HEK293 (cell line): ENCODE measurements at regions not wholly inside any gene's neighbourhood (a gene's known extent, or its start where the extent isn't known, plus 50 kb on each side); places are given as distances from the start of the nearest gene placed in this dataset.

Experiments used
- CTCF ChIA-PET: fragments of 350-600 bp; formaldehyde crosslinking; extraction: SDS; loops from one replicate; lab custom pipeline; 2021; ENCODE audit warnings: antibody characterized with exemption; lab: Yijun Ruan, JAX
- POLR2A ChIA-PET: fragments of 300-600 bp; formaldehyde crosslinking; extraction: SDS; loops from one replicate; lab custom pipeline; 2020; ENCODE audit warnings: antibody characterized with exemption, inconsistent platforms; lab: Yijun Ruan, JAX
- H3K27ac ChIP-seq: fragments of 200-500 bp; sonication (Bioruptor generic); 2 replicates; pipeline ENCODE4 v1.5.1; 2014; ENCODE audit warnings: low read depth, low read length, control low read depth, inconsistent platforms; ENCODE audit errors: extremely low read depth
- H3K36me3 ChIP-seq, 2 experiments: fragments of 200-500 bp in 1 of 2; sonication (Bioruptor generic) in 1 of 2; 1 replicate in 1 of 2; 2 replicates in 1 of 2; pipeline ENCODE4 v1.5.1; 2014 to 2017; ENCODE audit warnings: inconsistent platforms in 2 of 2, low read length in 2 of 2; ENCODE audit not compliant: control insufficient read depth in 2 of 2, insufficient read depth in 1 of 2
- H3K4me1 ChIP-seq: fragments of 200-500 bp; sonication (Bioruptor generic); 2 replicates; pipeline ENCODE4 v1.5.1; 2014; ENCODE audit warnings: mild to moderate bottlenecking, low read length, inconsistent platforms; ENCODE audit not compliant: control insufficient read depth, insufficient read depth
- H3K4me3 ChIP-seq: 2 replicates; pipeline ENCODE4 v1.5.1; 2011; ENCODE audit warnings: low read depth, mild to moderate bottlenecking, control low read depth, low read length, moderate library complexity
- H3K9me3 ChIP-seq: fragments of 200-500 bp; sonication (Bioruptor generic); 2 replicates; pipeline ENCODE4 v1.5.1; 2014; ENCODE audit warnings: low read depth, low read length, inconsistent platforms; ENCODE audit not compliant: control insufficient read depth, insufficient read depth
- ATF2 ChIP-seq: fragments of 450-650 bp; formaldehyde crosslinking; IDR thresholded peaks from 2 replicates; pipeline ENCODE4 v1.5.1; 2016; ENCODE audit warnings: missing biosample characterization, missing genetic modification characterization, low read depth
- KLF17 ChIP-seq: fragments of 450-650 bp; formaldehyde crosslinking; IDR thresholded peaks from 2 replicates; pipeline ENCODE4 v1.5.1; 2016; ENCODE audit warnings: missing biosample characterization, missing genetic modification characterization
- MEIS1 ChIP-seq: sonication (generic); formaldehyde crosslinking; IDR thresholded peaks from 2 replicates; pipeline ENCODE4 v1.8.1; 2022; ENCODE audit warnings: missing genetic modification reagents, mild to moderate bottlenecking, borderline replicate concordance
- OVOL3 ChIP-seq: fragments of 450-650 bp; formaldehyde crosslinking; IDR thresholded peaks from 2 replicates; pipeline ENCODE4 v1.5.1; 2016; ENCODE audit warnings: missing biosample characterization, missing genetic modification characterization
- PATZ1 ChIP-seq: fragments of 450-650 bp; formaldehyde crosslinking; IDR thresholded peaks from 2 replicates; pipeline ENCODE4 v1.5.1; 2016; ENCODE audit warnings: missing biosample characterization, missing genetic modification characterization
- YY2 ChIP-seq: fragments of 450-650 bp; formaldehyde crosslinking; IDR thresholded peaks from 2 replicates; pipeline ENCODE4 v1.5.1; 2016; ENCODE audit warnings: missing biosample characterization, missing genetic modification characterization
- ZBTB21 ChIP-seq: fragments of 450-650 bp; formaldehyde crosslinking; IDR thresholded peaks from 2 replicates; pipeline ENCODE4 v1.5.1; 2017; ENCODE audit warnings: missing biosample characterization, missing genetic modification characterization
- ZBTB26 ChIP-seq: fragments of 450-650 bp; formaldehyde crosslinking; optimal IDR thresholded peaks from 2 replicates; pipeline ENCODE3; 2016; ENCODE audit warnings: missing biosample characterization, mild to moderate bottlenecking, missing genetic modification characterization
- ZNF133 ChIP-seq: fragments of 450-650 bp; formaldehyde crosslinking; IDR thresholded peaks from 2 replicates; pipeline ENCODE4 v1.5.1; 2016; ENCODE audit warnings: missing biosample characterization, missing genetic modification characterization
- ZNF239 ChIP-seq: fragments of 450-650 bp; formaldehyde crosslinking; IDR thresholded peaks from 2 replicates; pipeline ENCODE4 v1.5.1; 2016; ENCODE audit warnings: missing biosample characterization, missing genetic modification characterization
- ZNF433 ChIP-seq: fragments of 450-650 bp; formaldehyde crosslinking; IDR thresholded peaks from 2 replicates; pipeline ENCODE4 v1.5.1; 2016; ENCODE audit warnings: missing biosample characterization, missing genetic modification characterization, low read depth
- ZNF449 ChIP-seq: fragments of 450-650 bp; formaldehyde crosslinking; IDR thresholded peaks from 2 replicates; pipeline ENCODE4 v1.5.1; 2017; ENCODE audit warnings: missing biosample characterization, mild to moderate bottlenecking, missing genetic modification characterization, moderate library complexity
- ZNF580 ChIP-seq: fragments of 450-650 bp; formaldehyde crosslinking; IDR thresholded peaks from 2 replicates; pipeline ENCODE4 v1.5.1; 2016; ENCODE audit warnings: missing biosample characterization, missing genetic modification characterization
- ZNF621 ChIP-seq: fragments of 450-650 bp; formaldehyde crosslinking; IDR thresholded peaks from 2 replicates; pipeline ENCODE4 v1.5.1; 2017; ENCODE audit warnings: missing biosample characterization, missing genetic modification characterization
- ZNF624 ChIP-seq: fragments of 450-650 bp; formaldehyde crosslinking; IDR thresholded peaks from 2 replicates; pipeline ENCODE4 v1.5.1; 2017; ENCODE audit warnings: missing biosample characterization, missing genetic modification characterization
- ZNF626 ChIP-seq: fragments of 450-650 bp; sonication (Bioruptor Pico); formaldehyde crosslinking; IDR thresholded peaks from 2 replicates; pipeline ENCODE4 v1.5.1; 2018; ENCODE audit warnings: missing biosample characterization, missing genetic modification characterization, inconsistent platforms
- ZNF664 ChIP-seq: fragments of 450-650 bp; formaldehyde crosslinking; IDR thresholded peaks from 2 replicates; pipeline ENCODE4 v1.5.1; 2016; ENCODE audit warnings: missing biosample characterization, missing genetic modification characterization
- ZNF677 ChIP-seq: fragments of 450-650 bp; IDR thresholded peaks from 2 replicates; pipeline ENCODE4 v1.5.0; 2018; ENCODE audit warnings: missing biosample characterization, mild to moderate bottlenecking, missing genetic modification characterization, moderate library complexity
- ZNF791 ChIP-seq: fragments of 450-650 bp; formaldehyde crosslinking; IDR thresholded peaks from 2 replicates; pipeline ENCODE4 v1.5.1; 2016; ENCODE audit warnings: missing biosample characterization, missing genetic modification characterization
- ZNF837 ChIP-seq: fragments of 450-650 bp; formaldehyde crosslinking; IDR thresholded peaks from 2 replicates; pipeline ENCODE4 v1.5.1; 2016; ENCODE audit warnings: missing biosample characterization, missing genetic modification characterization
- ZSCAN18 ChIP-seq: fragments of 450-650 bp; formaldehyde crosslinking; IDR thresholded peaks from 2 replicates; pipeline ENCODE4 v1.5.1; 2016; ENCODE audit warnings: missing biosample characterization, missing genetic modification characterization
- ZSCAN23 ChIP-seq: fragments of 450-650 bp; formaldehyde crosslinking; IDR thresholded peaks from 2 replicates; pipeline ENCODE4 v1.5.1; 2016; ENCODE audit warnings: missing biosample characterization, missing genetic modification characterization

- ChIA-PET CTCF (no interaction called here), POLR2A (no interaction called here)
- Histone ChIP-seq H3K27ac (no peak overlapping the region), H3K4me1 (no peaks in the 10 kb centered on the region), H3K4me3 (no peak overlapping the region), H3K36me3 (no peaks in the 10 kb centered on the region), H3K9me3 (no peaks in the 10 kb centered on the region)
- no peak for TF ChIP-seq ZBTB26 (tag by site-specific recombination)
- no peak for TF ChIP-seq OVOL3 (tag by site-specific recombination)
- TF ChIP-seq ZNF837 (tag by site-specific recombination) = no peak
- no peak for TF ChIP-seq ZNF626 (tag by site-specific recombination)
- TF ChIP-seq ZSCAN18 = no peak
- no peak for TF ChIP-seq ZNF449
- TF ChIP-seq MEIS1 (CRISPR knock-in tag) = no peak
- no peak for TF ChIP-seq ZNF239 (tag by site-specific recombination)
- TF ChIP-seq YY2 (tag by site-specific recombination) = no peak
- TF ChIP-seq ZNF621 (tag by site-specific recombination) = no peak
- no peak for TF ChIP-seq ZBTB21
- TF ChIP-seq ZNF133 (tag by site-specific recombination) = no peak
- no peak for TF ChIP-seq ZSCAN23 (tag by site-specific recombination)
- no peak for TF ChIP-seq KLF17 (tag by site-specific recombination)
- no peak for TF ChIP-seq ZNF433 (tag by site-specific recombination)
These were observed 251.6 kb downstream of the GALR1 start for GRCh38 chr18:77501266-77501665.

GRCh38 chr18:77505499-77505898 lies 255.9 kb downstream of the GALR1 start:
- ChIA-PET POLR2A (no interaction called here), CTCF (no interaction called here)
- no peak overlapping the region for H3K4me3 ChIP-seq
- TF ChIP-seq ATF2 (tag by site-specific recombination) (peak; percentile 71), ZNF677 (tag by site-specific recombination) (no peak), ZNF791 (tag by site-specific recombination) (no peak), KLF17 (tag by site-specific recombination) (no peak), PATZ1 (tag by site-specific recombination) (no peak), ZNF664 (no peak), ZNF580 (tag by site-specific recombination) (no peak), ZNF624 (tag by site-specific recombination) (no peak)
- no peaks in the 10 kb centered on the region for H3K4me1 ChIP-seq
- no peak overlapping the region for H3K27ac ChIP-seq
- no peaks in the 10 kb centered on the region for H3K36me3 ChIP-seq
- no peaks in the 10 kb centered on the region for H3K9me3 ChIP-seq
